GM23338 (cell line): ENCODE measurements at regions not wholly inside any gene's neighbourhood (a gene's known extent, or its start where the extent isn't known, plus 50 kb on each side); places are given as distances from the start of the nearest gene placed in this dataset.
"Not testable (repeated sequence)": the region's sequence is repeated elsewhere in the genome, so short reads cannot be mapped to it uniquely, and the experiment has no call there.

Source experiments
- ATAC-seq: fragments of 200-7000 bp; cut with Tn5 transposase; 3 replicates; pipeline ENCODE4 v1.9.1; 2020
- DNase-seq: peaks from one replicate; pipeline ENCODE4 v3.0.0-alpha.2; 2015; ENCODE audit warnings: low spot score
- H2AFZ ChIP-seq: fragments of 200-600 bp; sonication (generic); 2 replicates; pipeline ENCODE4 v1.8.0; 2016; ENCODE audit warnings: antibody characterized with exemption, mild to moderate bottlenecking, moderate library complexity
- H3F3A ChIP-seq: fragments of 200-600 bp; sonication (generic); replicated peaks from 2 replicates; pipeline ENCODE4 v1.8.0; 2017; ENCODE audit warnings: antibody characterized with exemption, mixed run types, low read depth
- H3K27ac ChIP-seq: fragments of 200-600 bp; sonication (generic); 2 replicates; pipeline ENCODE4 v1.6.1; 2016; ENCODE audit warnings: low read depth
- H3K27me3 ChIP-seq: fragments of 200-600 bp; sonication (generic); 2 replicates; pipeline ENCODE4 v1.8.0; 2016; ENCODE audit warnings: mild to moderate bottlenecking, mixed run types, moderate library complexity; ENCODE audit not compliant: insufficient read depth
- H3K36me3 ChIP-seq: fragments of 200-600 bp; sonication (generic); 2 replicates; pipeline ENCODE4 v1.8.0; 2016; ENCODE audit warnings: mild to moderate bottlenecking; ENCODE audit not compliant: insufficient read depth
- H3K4me1 ChIP-seq: fragments of 200-600 bp; sonication (generic); 2 replicates; pipeline ENCODE4 v1.8.0; 2016; ENCODE audit warnings: mild to moderate bottlenecking, moderate library complexity; ENCODE audit not compliant: insufficient read depth
- H3K4me2 ChIP-seq: fragments of 200-600 bp; sonication (generic); 2 replicates; pipeline ENCODE4 v1.7.1; 2017; ENCODE audit warnings: mixed run types
- H3K4me3 ChIP-seq: fragments of 200-600 bp; sonication (generic); 2 replicates; pipeline ENCODE4 v1.6.1; 2016; ENCODE audit warnings: mixed run types
- H3K79me2 ChIP-seq: fragments of 200-600 bp; sonication (generic); replicated peaks from 2 replicates; pipeline ENCODE4 v1.8.0; 2017; ENCODE audit warnings: mild to moderate bottlenecking; ENCODE audit not compliant: insufficient read depth
- H3K9me2 ChIP-seq: fragments of 200-600 bp; sonication (generic); 2 replicates; pipeline ENCODE4 v1.8.0; 2017; ENCODE audit not compliant: insufficient read depth
- H4K20me1 ChIP-seq: fragments of 200-600 bp; sonication (generic); replicated peaks from 2 replicates; pipeline ENCODE4 v1.8.0; 2017; ENCODE audit warnings: mild to moderate bottlenecking; ENCODE audit not compliant: insufficient read depth
- H3K27ac Mint-ChIP-seq: 2 replicates; pipeline ENCODE4 v1.8.0; 2020; ENCODE audit warnings: inconsistent platforms, mild to moderate bottlenecking, moderate library complexity, mixed read lengths
- H3K27me3 Mint-ChIP-seq: 3 replicates; pipeline ENCODE4 v1.8.0; 2022; ENCODE audit warnings: low read depth, mild to moderate bottlenecking, moderate library complexity, mixed read lengths, inconsistent platforms; ENCODE audit not compliant: insufficient read depth, poor library complexity
- H3K36me3 Mint-ChIP-seq: 3 replicates; pipeline ENCODE4 v1.8.0; 2021; ENCODE audit warnings: low read depth, mild to moderate bottlenecking, inconsistent platforms, moderate library complexity, mixed read lengths
- H3K4me1 Mint-ChIP-seq: 3 replicates; pipeline ENCODE4 v1.8.0; 2020; ENCODE audit warnings: mild to moderate bottlenecking, inconsistent platforms, mixed read lengths
- H3K4me3 Mint-ChIP-seq: 3 replicates; pipeline ENCODE4 v1.8.0; 2021; ENCODE audit warnings: moderate library complexity, mild to moderate bottlenecking, inconsistent platforms, mixed read lengths
- H3K9me3 Mint-ChIP-seq: 3 replicates; pipeline ENCODE4 v1.8.0; 2020; ENCODE audit warnings: moderate library complexity, mild to moderate bottlenecking, inconsistent platforms, mixed read lengths
- EZH2 ChIP-seq: fragments of 200-600 bp; sonication (generic); IDR thresholded peaks from one replicate; pipeline ENCODE4 v1.8.0; 2017; ENCODE audit warnings: antibody characterized with exemption, mild to moderate bottlenecking, low read depth; ENCODE audit not compliant: unreplicated experiment
- EZH2phosphoT487 ChIP-seq: fragments of 200-600 bp; sonication (generic); IDR thresholded peaks from one replicate; pipeline ENCODE4 v1.8.1; 2018; ENCODE audit warnings: antibody characterized with exemption; ENCODE audit not compliant: unreplicated experiment
- POLR2AphosphoS5 ChIP-seq: IDR thresholded peaks from 2 replicates; pipeline ENCODE4 v1.6.1; 2016; ENCODE audit warnings: antibody characterized with exemption, low read depth
- STAT1 ChIP-seq: IDR thresholded peaks from one replicate; pipeline ENCODE4 v1.6.1; 2016; ENCODE audit warnings: antibody characterized with exemption; ENCODE audit not compliant: unreplicated experiment
- ZNF114 ChIP-seq: fragments of 250-450 bp; sonication (Bioruptor Pico); IDR thresholded peaks from 2 replicates; pipeline ENCODE4 v1.5.0; 2020; ENCODE audit warnings: mild to moderate bottlenecking, moderate library complexity
- ZNF331 ChIP-seq: fragments of 250-450 bp; sonication (Bioruptor Pico); IDR thresholded peaks from 2 replicates; pipeline ENCODE4 v1.5.0; 2020; ENCODE audit warnings: low read depth, mild to moderate bottlenecking, moderate library complexity
- TF ChIP-seq, protein P1 (sequence below): fragments of 250-450 bp; sonication (Bioruptor Pico); IDR thresholded peaks from 2 replicates; pipeline ENCODE4 v1.5.0; 2020; ENCODE audit warnings: mild to moderate bottlenecking, moderate library complexity
- TF ChIP-seq, protein P2 (sequence below): IDR thresholded peaks from 2 replicates; pipeline ENCODE4 v1.6.1; 2016; ENCODE audit warnings: antibody characterized with exemption

DNA sequence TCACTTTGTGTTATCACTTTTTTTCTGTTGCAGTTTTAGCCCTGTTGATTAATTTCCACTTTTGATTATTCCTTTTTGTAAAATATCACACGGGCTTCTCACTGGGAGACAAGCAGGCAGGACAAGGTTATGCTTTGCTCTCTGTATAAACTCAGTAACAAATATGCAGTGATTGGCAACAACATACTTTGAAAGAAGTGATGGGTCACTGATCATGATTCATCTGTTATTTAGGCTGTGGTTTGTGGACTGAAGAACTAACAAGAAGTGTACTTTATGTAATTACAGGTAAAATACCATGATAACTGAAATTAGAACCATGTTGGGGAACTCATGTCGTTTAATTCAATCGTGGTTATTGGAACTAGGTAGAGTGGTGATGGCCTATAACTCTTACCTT lies 62.1 kb upstream of the ABI1 start:
- H3K4me3 Mint-ChIP-seq, H3K27me3 Mint-ChIP-seq, H3K4me1 ChIP-seq, H3K36me3 Mint-ChIP-seq, H3K4me3 ChIP-seq, H3K79me2 ChIP-seq, H3K27me3 ChIP-seq, H3K4me2 ChIP-seq, H3K36me3 ChIP-seq, H3K9me3 Mint-ChIP-seq, H3F3A ChIP-seq, ATAC-seq, H2AFZ ChIP-seq, H3K9me2 ChIP-seq, H3K27ac ChIP-seq, H4K20me1 ChIP-seq, H3K4me1 Mint-ChIP-seq, H3K27ac Mint-ChIP-seq, DNase-seq: not testable (repeated sequence)

GRCh38 chr10:26919156-26919860 lies 58.5 kb upstream of the ABI1 start:
- not testable (repeated sequence) for H3K4me1 ChIP-seq, H3K79me2 ChIP-seq, H3K4me3 Mint-ChIP-seq, H3K27me3 Mint-ChIP-seq, H3K4me1 Mint-ChIP-seq, H3K4me3 ChIP-seq, H3K36me3 ChIP-seq, ATAC-seq, H3K9me3 Mint-ChIP-seq, H3K27ac ChIP-seq, H2AFZ ChIP-seq, H3K9me2 ChIP-seq, H3F3A ChIP-seq, H3K36me3 Mint-ChIP-seq, H3K4me2 ChIP-seq, H3K27me3 ChIP-seq, DNase-seq, H3K27ac Mint-ChIP-seq, H4K20me1 ChIP-seq

DNA sequence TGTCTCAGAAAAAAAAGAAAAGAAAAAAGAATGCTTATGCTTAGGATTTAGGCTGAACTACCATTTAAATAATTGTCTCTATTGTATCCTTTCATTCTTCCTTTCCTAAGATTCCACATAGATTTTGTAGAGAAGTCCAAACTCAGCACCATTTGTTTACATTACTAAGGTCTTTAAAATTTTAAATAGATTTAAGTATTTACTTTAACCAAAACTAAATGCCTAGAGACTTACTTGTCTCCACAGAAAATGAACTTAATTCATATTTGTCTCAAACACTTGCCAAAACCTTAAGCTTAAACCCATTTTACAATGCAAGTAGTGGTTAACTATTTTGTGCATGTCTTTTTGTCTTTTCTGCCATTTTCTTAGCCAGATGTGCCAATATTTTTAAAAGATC lies 54.1 kb upstream of the ABI1 start:
- Histone ChIP-seq H3K36me3 (no peaks in the 10 kb centered on the region), H3K4me2 (no peak overlapping the region), H3K27ac (no peak overlapping the region), H3K27me3 (no peaks in the 10 kb centered on the region), H3K4me1 (no peaks in the 10 kb centered on the region), H3K4me3 (no peak overlapping the region), H2AFZ (no peak overlapping the region), H3F3A (no peaks in the 10 kb centered on the region), H3K9me2 (no peaks in the 10 kb centered on the region), H3K79me2 (no peaks in the 10 kb centered on the region), H4K20me1 (no peaks in the 10 kb centered on the region)
- H3K4me1 Mint-ChIP-seq = no peaks in the 10 kb centered on the region
- H3K27ac Mint-ChIP-seq = no peak overlapping the region
- ATAC-seq = no peak
- DNase-seq = no peak
- H3K36me3 Mint-ChIP-seq = no peaks in the 10 kb centered on the region
- H3K4me3 Mint-ChIP-seq = no peak overlapping the region
- no peaks in the 10 kb centered on the region for H3K9me3 Mint-ChIP-seq
- H3K27me3 Mint-ChIP-seq = no peaks in the 10 kb centered on the region
- TF ChIP-seq ZNF331 (CRISPR knock-in tag) = no peak
- TF ChIP-seq EZH2phosphoT487 = no peak
- TF ChIP-seq, protein P1, sequence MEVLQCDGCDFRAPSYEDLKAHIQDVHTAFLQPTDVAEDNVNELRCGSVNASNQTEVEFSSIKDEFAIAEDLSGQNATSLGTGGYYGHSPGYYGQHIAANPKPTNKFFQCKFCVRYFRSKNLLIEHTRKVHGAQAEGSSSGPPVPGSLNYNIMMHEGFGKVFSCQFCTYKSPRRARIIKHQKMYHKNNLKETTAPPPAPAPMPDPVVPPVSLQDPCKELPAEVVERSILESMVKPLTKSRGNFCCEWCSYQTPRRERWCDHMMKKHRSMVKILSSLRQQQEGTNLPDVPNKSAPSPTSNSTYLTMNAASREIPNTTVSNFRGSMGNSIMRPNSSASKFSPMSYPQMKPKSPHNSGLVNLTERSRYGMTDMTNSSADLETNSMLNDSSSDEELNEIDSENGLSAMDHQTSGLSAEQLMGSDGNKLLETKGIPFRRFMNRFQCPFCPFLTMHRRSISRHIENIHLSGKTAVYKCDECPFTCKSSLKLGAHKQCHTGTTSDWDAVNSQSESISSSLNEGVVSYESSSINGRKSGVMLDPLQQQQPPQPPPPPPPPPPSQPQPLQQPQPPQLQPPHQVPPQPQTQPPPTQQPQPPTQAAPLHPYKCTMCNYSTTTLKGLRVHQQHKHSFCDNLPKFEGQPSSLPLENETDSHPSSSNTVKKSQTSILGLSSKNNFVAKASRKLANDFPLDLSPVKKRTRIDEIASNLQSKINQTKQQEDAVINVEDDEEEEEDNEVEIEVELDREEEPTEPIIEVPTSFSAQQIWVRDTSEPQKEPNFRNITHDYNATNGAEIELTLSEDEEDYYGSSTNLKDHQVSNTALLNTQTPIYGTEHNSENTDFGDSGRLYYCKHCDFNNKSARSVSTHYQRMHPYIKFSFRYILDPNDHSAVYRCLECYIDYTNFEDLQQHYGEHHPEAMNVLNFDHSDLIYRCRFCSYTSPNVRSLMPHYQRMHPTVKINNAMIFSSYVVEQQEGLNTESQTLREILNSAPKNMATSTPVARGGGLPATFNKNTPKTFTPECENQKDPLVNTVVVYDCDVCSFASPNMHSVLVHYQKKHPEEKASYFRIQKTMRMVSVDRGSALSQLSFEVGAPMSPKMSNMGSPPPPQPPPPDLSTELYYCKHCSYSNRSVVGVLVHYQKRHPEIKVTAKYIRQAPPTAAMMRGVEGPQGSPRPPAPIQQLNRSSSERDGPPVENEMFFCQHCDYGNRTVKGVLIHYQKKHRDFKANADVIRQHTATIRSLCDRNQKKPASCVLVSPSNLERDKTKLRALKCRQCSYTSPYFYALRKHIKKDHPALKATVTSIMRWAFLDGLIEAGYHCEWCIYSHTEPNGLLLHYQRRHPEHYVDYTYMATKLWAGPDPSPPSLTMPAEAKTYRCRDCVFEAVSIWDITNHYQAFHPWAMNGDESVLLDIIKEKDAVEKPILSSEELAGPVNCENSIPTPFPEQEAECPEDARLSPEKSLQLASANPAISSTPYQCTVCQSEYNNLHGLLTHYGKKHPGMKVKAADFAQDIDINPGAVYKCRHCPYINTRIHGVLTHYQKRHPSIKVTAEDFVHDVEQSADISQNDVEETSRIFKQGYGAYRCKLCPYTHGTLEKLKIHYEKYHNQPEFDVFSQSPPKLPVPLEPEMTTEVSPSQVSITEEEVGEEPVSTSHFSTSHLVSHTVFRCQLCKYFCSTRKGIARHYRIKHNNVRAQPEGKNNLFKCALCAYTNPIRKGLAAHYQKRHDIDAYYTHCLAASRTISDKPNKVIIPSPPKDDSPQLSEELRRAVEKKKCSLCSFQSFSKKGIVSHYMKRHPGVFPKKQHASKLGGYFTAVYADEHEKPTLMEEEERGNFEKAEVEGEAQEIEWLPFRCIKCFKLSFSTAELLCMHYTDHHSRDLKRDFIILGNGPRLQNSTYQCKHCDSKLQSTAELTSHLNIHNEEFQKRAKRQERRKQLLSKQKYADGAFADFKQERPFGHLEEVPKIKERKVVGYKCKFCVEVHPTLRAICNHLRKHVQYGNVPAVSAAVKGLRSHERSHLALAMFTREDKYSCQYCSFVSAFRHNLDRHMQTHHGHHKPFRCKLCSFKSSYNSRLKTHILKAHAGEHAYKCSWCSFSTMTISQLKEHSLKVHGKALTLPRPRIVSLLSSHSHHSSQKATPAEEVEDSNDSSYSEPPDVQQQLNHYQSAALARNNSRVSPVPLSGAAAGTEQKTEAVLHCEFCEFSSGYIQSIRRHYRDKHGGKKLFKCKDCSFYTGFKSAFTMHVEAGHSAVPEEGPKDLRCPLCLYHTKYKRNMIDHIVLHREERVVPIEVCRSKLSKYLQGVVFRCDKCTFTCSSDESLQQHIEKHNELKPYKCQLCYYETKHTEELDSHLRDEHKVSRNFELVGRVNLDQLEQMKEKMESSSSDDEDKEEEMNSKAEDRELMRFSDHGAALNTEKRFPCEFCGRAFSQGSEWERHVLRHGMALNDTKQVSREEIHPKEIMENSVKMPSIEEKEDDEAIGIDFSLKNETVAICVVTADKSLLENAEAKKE (CRISPR knock-in tag) = no peak
- no peak for TF ChIP-seq STAT1
- no peak for TF ChIP-seq EZH2
- no peak for TF ChIP-seq ZNF114
- no peak for TF ChIP-seq POLR2AphosphoS5
- TF ChIP-seq, protein P2, sequence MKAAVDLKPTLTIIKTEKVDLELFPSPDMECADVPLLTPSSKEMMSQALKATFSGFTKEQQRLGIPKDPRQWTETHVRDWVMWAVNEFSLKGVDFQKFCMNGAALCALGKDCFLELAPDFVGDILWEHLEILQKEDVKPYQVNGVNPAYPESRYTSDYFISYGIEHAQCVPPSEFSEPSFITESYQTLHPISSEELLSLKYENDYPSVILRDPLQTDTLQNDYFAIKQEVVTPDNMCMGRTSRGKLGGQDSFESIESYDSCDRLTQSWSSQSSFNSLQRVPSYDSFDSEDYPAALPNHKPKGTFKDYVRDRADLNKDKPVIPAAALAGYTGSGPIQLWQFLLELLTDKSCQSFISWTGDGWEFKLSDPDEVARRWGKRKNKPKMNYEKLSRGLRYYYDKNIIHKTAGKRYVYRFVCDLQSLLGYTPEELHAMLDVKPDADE = no peak
